AG09309 (cell line): ENCODE measurements at regions not wholly inside any gene's neighbourhood (a gene's known extent, or its start where the extent isn't known, plus 50 kb on each side); places are given as distances from the start of the nearest gene placed in this dataset.

Experiments used
- DNase-seq: peaks from one replicate; pipeline ENCODE4 v3.0.0-alpha.2; 2010; ENCODE audit warnings: low read depth
- H3K4me3 ChIP-seq: 2 replicates; pipeline ENCODE4 v1.5.1; 2011; ENCODE audit warnings: mild to moderate bottlenecking, low read depth, low read length, moderate library complexity; ENCODE audit not compliant: control insufficient read depth
- TF ChIP-seq, protein P1 (sequence below): IDR thresholded peaks from 2 replicates; pipeline ENCODE4 v1.5.1; 2011; ENCODE audit warnings: mild to moderate bottlenecking, low read depth, low read length, inconsistent platforms; ENCODE audit not compliant: insufficient read depth, control insufficient read depth; ENCODE audit errors: missing control alignments

DNA sequence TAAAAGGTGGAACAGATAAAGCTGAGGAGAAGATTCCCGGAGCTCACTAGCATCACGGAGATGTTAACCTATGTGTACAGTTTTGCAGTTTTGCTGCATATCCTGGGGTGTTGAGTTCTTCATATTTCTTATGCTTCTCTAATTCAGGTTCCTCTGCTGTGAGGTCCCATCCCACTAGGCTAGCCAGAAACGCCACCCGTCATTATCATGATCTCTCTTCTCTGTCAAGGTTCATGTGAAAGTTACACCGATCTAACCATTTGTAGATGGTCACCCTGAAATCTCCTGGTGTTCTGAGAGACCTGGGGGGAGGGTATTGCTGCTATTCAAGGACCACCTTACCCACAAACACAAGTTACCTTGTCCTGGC, 136.3 kb downstream of the CCDC71L start:
- DNase-seq: no peak
- TF ChIP-seq, protein P1, sequence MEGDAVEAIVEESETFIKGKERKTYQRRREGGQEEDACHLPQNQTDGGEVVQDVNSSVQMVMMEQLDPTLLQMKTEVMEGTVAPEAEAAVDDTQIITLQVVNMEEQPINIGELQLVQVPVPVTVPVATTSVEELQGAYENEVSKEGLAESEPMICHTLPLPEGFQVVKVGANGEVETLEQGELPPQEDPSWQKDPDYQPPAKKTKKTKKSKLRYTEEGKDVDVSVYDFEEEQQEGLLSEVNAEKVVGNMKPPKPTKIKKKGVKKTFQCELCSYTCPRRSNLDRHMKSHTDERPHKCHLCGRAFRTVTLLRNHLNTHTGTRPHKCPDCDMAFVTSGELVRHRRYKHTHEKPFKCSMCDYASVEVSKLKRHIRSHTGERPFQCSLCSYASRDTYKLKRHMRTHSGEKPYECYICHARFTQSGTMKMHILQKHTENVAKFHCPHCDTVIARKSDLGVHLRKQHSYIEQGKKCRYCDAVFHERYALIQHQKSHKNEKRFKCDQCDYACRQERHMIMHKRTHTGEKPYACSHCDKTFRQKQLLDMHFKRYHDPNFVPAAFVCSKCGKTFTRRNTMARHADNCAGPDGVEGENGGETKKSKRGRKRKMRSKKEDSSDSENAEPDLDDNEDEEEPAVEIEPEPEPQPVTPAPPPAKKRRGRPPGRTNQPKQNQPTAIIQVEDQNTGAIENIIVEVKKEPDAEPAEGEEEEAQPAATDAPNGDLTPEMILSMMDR: no peak
- no peak overlapping the region for H3K4me3 ChIP-seq

GRCh38 chr7:106523482-106523881, 137.5 kb downstream of the CCDC71L start:
- H3K4me3 ChIP-seq: no peak overlapping the region
- DNase-seq: no peak
- TF ChIP-seq, protein P1: no peak

GRCh38 chr7:106522696-106523095, 138.3 kb downstream of the CCDC71L start:
- no peak overlapping the region for H3K4me3 ChIP-seq
- TF ChIP-seq, protein P1: no peak
- no peak for DNase-seq

DNA sequence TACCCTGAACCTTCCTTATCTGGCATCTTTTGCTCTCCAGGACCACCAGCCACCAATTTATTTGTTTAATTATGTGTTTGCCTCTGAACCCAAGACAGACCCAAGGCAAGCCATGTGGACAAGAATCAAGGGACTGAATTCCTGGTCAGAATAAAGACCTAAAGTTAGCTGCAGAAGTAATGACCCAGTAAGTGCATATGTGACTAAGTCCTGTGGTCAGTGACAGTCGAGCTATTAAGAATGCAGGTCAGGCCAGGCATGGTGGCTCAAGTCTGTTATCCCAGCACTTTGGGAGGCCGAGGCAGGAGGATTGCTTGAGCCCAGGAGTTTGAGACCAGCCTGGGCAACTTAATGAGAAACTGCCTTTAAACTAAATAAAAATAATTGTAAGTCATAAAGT, 139.4 kb downstream of the CCDC71L start:
- no peak for DNase-seq
- TF ChIP-seq, protein P1: no peak
- H3K4me3 ChIP-seq: no peak overlapping the region

DNA sequence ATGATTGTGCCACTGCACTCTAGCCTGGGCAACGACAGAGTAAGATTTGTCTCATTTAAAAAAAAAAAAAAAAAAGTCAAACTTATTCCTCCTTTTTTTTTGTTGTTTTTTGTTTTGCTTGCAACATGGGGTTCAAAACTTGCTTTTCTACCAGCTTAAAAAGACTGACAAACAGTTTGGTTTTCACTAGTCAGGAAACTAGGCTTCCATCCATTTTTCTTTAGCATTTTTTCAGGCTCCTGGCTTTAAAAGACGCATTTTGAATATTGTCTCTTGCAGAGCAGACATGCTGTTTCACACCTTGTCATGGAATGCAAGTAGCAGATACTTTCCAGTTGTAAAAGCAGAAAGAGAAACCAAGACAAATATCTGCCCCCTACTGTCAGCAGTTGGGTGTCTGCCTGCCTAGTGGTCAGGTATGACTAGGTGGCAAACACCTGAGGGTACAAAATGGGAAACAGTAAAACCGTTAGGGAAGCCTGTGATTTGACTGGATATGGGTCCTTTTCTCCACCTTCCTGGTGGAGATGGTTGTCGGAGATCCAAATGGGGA, 139.9 kb downstream of the CCDC71L start:
- no peak for DNase-seq

DNA sequence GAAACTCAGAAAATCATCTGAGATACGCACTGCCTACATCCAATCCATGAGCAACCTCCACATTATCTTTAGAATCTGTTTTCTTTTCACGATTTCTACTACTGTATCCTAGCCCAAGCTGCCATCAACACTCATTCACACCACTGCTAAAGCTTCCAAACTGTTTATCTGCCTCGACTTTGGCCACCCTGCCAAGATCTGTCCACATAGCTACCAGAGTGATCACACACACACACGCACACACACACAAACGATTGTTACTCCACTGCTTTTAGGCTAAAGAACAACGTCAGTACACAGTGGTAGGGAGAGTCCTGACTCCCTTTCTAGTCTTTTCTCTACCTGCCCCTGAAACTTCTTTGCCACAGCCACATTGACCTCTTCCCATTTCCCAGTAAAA, 142.0 kb downstream of the CCDC71L start:
- TF ChIP-seq, protein P1: no peak
- H3K4me3 ChIP-seq: no peak overlapping the region
- DNase-seq: no peak

More for the DNA sequence above, 139.9 kb downstream of the CCDC71L start:
- TF ChIP-seq, protein P1: no peak
- no peak overlapping the region for H3K4me3 ChIP-seq

- TF ChIP-seq, protein P1: no peak
- DNase-seq: no peak
- H3K4me3 ChIP-seq: no peak overlapping the region
Measured at GRCh38 chr7:106518239-106518638, 142.7 kb downstream of the CCDC71L start.
